OCI-LY7 (cell line): ENCODE measurements at regions not wholly inside any gene's neighbourhood (a gene's known extent, or its start where the extent isn't known, plus 50 kb on each side); places are given as distances from the start of the nearest gene placed in this dataset.

ENCODE experiments used
- BruUV-seq: library from RNA; stranded (reverse); fragments of 400-500 nt; replicated peaks from 2 replicates; lab custom pipeline; 2021; lab: Mats Ljungman, UMichigan
- CTCF ChIA-PET: fragments of 300-600 bp; sonication (Branson Sonifier 250); formaldehyde crosslinking; loops from one replicate; lab custom pipeline; 2022; ENCODE audit warnings: antibody characterized with exemption; ENCODE audit not compliant: unreplicated experiment; lab: Charles Lee
- POLR2A ChIA-PET: fragments of 300-600 bp; sonication (Branson Sonifier 250); formaldehyde crosslinking; loops from one replicate; lab custom pipeline; 2022; ENCODE audit warnings: antibody characterized with exemption; lab: Charles Lee
- DNase-seq: peaks from one replicate; pipeline ENCODE4 v3.0.0-alpha.2; 2015; ENCODE audit warnings: low spot score
- H2AFZ ChIP-seq: fragments of 200-600 bp; sonication (generic), shearing (Covaris generic); 2 replicates; pipeline ENCODE4 v1.6.1; 2014; ENCODE audit warnings: mild to moderate bottlenecking, antibody characterized with exemption, low read length, moderate library complexity
- H3K27ac ChIP-seq: fragments of 200-600 bp; sonication (generic); 2 replicates; pipeline ENCODE4 v1.5.1; 2014; ENCODE audit warnings: mixed run types, low read depth, mild to moderate bottlenecking, moderate library complexity, low read length, inconsistent platforms; ENCODE audit not compliant: poor library complexity, severe bottlenecking
- H3K36me3 ChIP-seq: fragments of 200-600 bp; sonication (generic); 2 replicates; pipeline ENCODE4 v1.6.1; 2014; ENCODE audit warnings: mild to moderate bottlenecking, antibody characterized with exemption, low read length, moderate library complexity, mixed read lengths; ENCODE audit not compliant: insufficient read depth
- H3K4me1 ChIP-seq: fragments of 200-600 bp; sonication (generic); 2 replicates; pipeline ENCODE4 v1.5.1; 2014; ENCODE audit warnings: mild to moderate bottlenecking, low read length; ENCODE audit not compliant: insufficient read depth, poor library complexity, severe bottlenecking
- H3K4me2 ChIP-seq: fragments of 200-600 bp; sonication (generic); 2 replicates; pipeline ENCODE4 v1.6.1; 2014; ENCODE audit warnings: mild to moderate bottlenecking, low read length
- H3K4me3 ChIP-seq: fragments of 200-600 bp; sonication (generic); 2 replicates; pipeline ENCODE4 v1.5.1; 2014; ENCODE audit warnings: mild to moderate bottlenecking, low read depth, low read length; ENCODE audit not compliant: poor library complexity, severe bottlenecking
- H3K79me2 ChIP-seq: fragments of 200-600 bp; sonication (generic); 2 replicates; pipeline ENCODE4 v1.6.1; 2016; ENCODE audit warnings: low read depth, mild to moderate bottlenecking, low read length, moderate library complexity, mixed read lengths; ENCODE audit not compliant: insufficient read depth
- H3K9me2 ChIP-seq: fragments of 200-600 bp; sonication (generic); 2 replicates; pipeline ENCODE4 v1.6.1; 2016; ENCODE audit warnings: mild to moderate bottlenecking, low read length, mixed read lengths; ENCODE audit not compliant: insufficient read depth
- H3K9me3 ChIP-seq: fragments of 200-600 bp; sonication (generic); 2 replicates; pipeline ENCODE4 v1.6.1; 2014; ENCODE audit warnings: mild to moderate bottlenecking, mixed run types, low read length, mixed read lengths
- H4K20me1 ChIP-seq: fragments of 200-600 bp; sonication (generic); 2 replicates; pipeline ENCODE4 v1.6.1; 2014; ENCODE audit warnings: mild to moderate bottlenecking, antibody characterized with exemption, low read length, moderate library complexity, mixed read lengths; ENCODE audit not compliant: insufficient read depth
- CTCF ChIP-seq: fragments of 200-600 bp; sonication (generic); conservative IDR thresholded peaks from 2 replicates; pipeline ENCODE4 v1.5.1; 2014; ENCODE audit warnings: mild to moderate bottlenecking, antibody characterized with exemption, low read length, moderate library complexity, mixed read lengths
- EZH2phosphoT487 ChIP-seq: fragments of 200-600 bp; sonication (generic); IDR thresholded peaks from 2 replicates; pipeline ENCODE4 v1.6.1; 2018; ENCODE audit warnings: low read depth, borderline replicate concordance, mild to moderate bottlenecking, mixed run types, antibody characterized with exemption, low read length, moderate library complexity, mixed read lengths
- intact Hi-C: fragments of 100-400 bp; cut with micrococcal nuclease; formaldehyde crosslinking; loops from one replicate; pipeline ENCODE4 v1.10.0; 2022; ENCODE audit not compliant: unreplicated experiment

- no peaks in the 10 kb centered on the region for H3K9me3 ChIP-seq
- ChIA-PET CTCF (no interaction called here), POLR2A (interaction anchor here (0.7 kb wide), 2 partner anchors 9 to 938 kb away, joined by 4 to 5 read pairs; no protein-coding TSS in a partner anchor)
- DNase-seq = no peak
- intact Hi-C loops = no loop called here
- H3K4me1 ChIP-seq = no peaks in the 10 kb centered on the region
- H3K4me3 ChIP-seq = no peak overlapping the region
- H2AFZ ChIP-seq = no peak overlapping the region
- H3K79me2 ChIP-seq = no peaks in the 10 kb centered on the region
- no peaks in the 10 kb centered on the region; the same call in 1 of the 2 replicates for H3K36me3 ChIP-seq
- no peak overlapping the region for H3K4me2 ChIP-seq
- 0 out of 2 replicates have a peak, but pooled peaks cover 3% of the 10 kb centered on the region for H3K9me2 ChIP-seq
- no TSS peak for BruUV-seq
- no peak overlapping the region for H3K27ac ChIP-seq
- H4K20me1 ChIP-seq = no peaks in the 10 kb centered on the region
- TF ChIP-seq EZH2phosphoT487 = no peak
- TF ChIP-seq CTCF = no peak
These were observed 78.0 kb upstream of the MAD2L1 start for GRCh38 chr4:120144634-120145033.

- no peak overlapping the region for H2AFZ ChIP-seq
- TF ChIP-seq CTCF (no peak), EZH2phosphoT487 (no peak)
- H3K79me2 ChIP-seq = no peaks in the 10 kb centered on the region
- no peak overlapping the region for H3K4me3 ChIP-seq
- H3K4me2 ChIP-seq = no peak overlapping the region
- no peaks in the 10 kb centered on the region for H4K20me1 ChIP-seq
- peaks cover 2% of the 10 kb centered on the region; the same call in 1 of the 2 replicates for H3K9me3 ChIP-seq
- DNase-seq = no peak
- BruUV-seq = no TSS peak
- no peaks in the 10 kb centered on the region; the same call in 1 of the 2 replicates for H3K36me3 ChIP-seq
- intact Hi-C loops = no loop called here
- no peak overlapping the region for H3K27ac ChIP-seq
- POLR2A ChIA-PET = interaction anchor here (0.8 to 1.6 kb wide), 3 partner anchors 10 to 29 kb away, joined by 3 to 5 read pairs (median 3); no protein-coding TSS in a partner anchor
- CTCF ChIA-PET = no interaction called here
- 0 out of 2 replicates have a peak, but pooled peaks cover 3% of the 10 kb centered on the region for H3K9me2 ChIP-seq
- no peaks in the 10 kb centered on the region for H3K4me1 ChIP-seq
These were observed 77.4 kb upstream of the MAD2L1 start for GRCh38 chr4:120144041-120144440.

GRCh38 chr4:120139392-120139791 is 72.7 kb upstream of the MAD2L1 start:
- no peaks in the 10 kb centered on the region for H4K20me1 ChIP-seq
- intact Hi-C loops = loop anchor here (10.0 kb wide), 1 partner anchor 625 kb away; no protein-coding TSS in a partner anchor
- DNase-seq = no peak
- no peaks in the 10 kb centered on the region for H3K9me2 ChIP-seq
- no peaks in the 10 kb centered on the region for H3K4me1 ChIP-seq
- H3K79me2 ChIP-seq = no peaks in the 10 kb centered on the region
- TF ChIP-seq EZH2phosphoT487 (no peak), CTCF (no peak)
- peaks cover 4% of the 10 kb centered on the region; the same call in 1 of the 2 replicates for H3K9me3 ChIP-seq
- BruUV-seq = no TSS peak
- no peak overlapping the region for H3K4me3 ChIP-seq
- CTCF ChIA-PET = no interaction called here
- POLR2A ChIA-PET = interaction anchor here (0.5 to 2.3 kb wide), 2 partner anchors 10 to 178 kb away, joined by 3 to 8 read pairs; no protein-coding TSS in a partner anchor
- H3K4me2 ChIP-seq = no peak overlapping the region
- no peaks in the 10 kb centered on the region; the same call in 1 of the 2 replicates for H3K36me3 ChIP-seq
- H3K27ac ChIP-seq = no peak overlapping the region
- no peak overlapping the region for H2AFZ ChIP-seq
